VCaP (cell line): ENCODE measurements at regions not wholly inside any gene's neighbourhood (a gene's known extent, or its start where the extent isn't known, plus 50 kb on each side); places are given as distances from the start of the nearest gene placed in this dataset.

Experiments used
- H3K27ac ChIP-seq: fragments of 450-650 bp; 2 replicates; pipeline ENCODE4 v1.5.1; 2017
- TF ChIP-seq, protein P1 (sequence below): fragments of 450-650 bp; conservative IDR thresholded peaks from 2 replicates; pipeline ENCODE4 v1.5.1; 2017; ENCODE audit warnings: mild to moderate bottlenecking, moderate library complexity

DNA sequence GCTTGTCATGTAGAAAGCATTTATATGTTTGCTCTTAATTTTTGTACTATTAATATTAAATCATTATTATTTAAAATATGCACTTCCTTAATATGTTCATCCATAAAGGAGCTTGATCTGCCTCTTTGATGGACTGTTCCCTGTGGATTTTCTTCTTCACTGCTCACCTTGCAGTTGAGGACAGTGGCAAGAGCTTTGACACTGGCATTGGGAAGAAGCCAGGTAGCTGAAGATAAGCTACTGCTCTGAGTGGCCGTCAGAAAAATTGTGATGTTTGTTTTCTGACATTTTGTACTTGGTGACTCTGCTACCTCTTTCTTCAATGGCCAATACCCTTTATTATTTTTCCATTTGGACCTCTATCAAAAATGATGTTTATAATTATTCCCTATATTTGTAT is 349.4 kb upstream of the NOVA1 start:
- no peak overlapping the region for H3K27ac ChIP-seq
- TF ChIP-seq, protein P1, sequence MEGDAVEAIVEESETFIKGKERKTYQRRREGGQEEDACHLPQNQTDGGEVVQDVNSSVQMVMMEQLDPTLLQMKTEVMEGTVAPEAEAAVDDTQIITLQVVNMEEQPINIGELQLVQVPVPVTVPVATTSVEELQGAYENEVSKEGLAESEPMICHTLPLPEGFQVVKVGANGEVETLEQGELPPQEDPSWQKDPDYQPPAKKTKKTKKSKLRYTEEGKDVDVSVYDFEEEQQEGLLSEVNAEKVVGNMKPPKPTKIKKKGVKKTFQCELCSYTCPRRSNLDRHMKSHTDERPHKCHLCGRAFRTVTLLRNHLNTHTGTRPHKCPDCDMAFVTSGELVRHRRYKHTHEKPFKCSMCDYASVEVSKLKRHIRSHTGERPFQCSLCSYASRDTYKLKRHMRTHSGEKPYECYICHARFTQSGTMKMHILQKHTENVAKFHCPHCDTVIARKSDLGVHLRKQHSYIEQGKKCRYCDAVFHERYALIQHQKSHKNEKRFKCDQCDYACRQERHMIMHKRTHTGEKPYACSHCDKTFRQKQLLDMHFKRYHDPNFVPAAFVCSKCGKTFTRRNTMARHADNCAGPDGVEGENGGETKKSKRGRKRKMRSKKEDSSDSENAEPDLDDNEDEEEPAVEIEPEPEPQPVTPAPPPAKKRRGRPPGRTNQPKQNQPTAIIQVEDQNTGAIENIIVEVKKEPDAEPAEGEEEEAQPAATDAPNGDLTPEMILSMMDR: no peak

DNA sequence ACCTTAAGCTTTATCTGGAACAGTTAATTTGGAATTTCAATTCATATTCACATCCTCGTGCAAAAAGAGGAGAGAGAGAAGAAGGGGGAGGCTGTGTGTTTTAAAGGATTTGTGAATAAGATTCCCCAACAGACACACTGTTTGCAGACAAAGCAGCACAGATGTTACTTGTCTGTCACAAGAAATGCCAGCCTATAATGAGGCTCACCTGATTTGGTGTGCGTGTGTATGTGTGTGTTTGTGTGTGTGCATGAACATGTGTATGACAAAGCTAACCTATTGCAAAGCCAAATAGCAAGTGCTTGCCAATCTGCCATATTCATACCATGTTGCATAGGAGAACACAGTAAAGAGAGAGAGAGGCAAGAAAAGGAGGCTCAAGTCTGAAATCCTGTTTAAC is 361.6 kb upstream of the NOVA1 start:
- no peak overlapping the region for H3K27ac ChIP-seq
- TF ChIP-seq, protein P1: no peak

DNA sequence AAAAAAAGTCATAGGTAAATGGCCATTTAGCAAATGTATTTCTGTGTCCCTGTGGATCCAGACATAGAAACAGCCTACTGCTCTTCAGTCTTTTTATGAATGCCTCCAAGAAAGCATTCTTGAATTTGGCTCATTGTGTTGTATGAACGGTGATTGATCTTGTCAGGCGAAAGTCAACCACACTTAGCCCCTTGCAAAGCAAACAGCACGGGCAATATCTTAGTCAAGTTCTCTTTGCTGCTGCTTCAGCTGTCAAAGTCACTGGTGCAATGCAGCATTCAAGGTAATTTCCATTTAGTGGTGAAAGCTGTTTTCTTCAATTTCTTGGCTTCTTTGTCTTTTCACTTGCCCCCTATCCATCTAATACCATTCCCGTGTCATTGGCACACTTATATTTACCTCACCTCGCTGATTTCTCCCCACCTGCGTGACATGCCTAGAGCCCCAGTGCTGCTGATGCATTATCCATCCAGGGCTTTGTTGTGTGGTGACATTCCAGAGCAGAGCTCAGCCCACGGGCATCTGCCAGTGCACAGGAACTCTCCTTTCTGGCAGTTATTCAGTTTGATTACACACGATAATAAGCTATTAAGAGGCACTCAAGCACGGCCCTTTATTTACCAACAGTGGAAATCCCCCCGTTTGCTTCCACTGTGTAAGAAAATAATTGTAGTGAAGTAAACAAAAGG is 362.3 kb upstream of the NOVA1 start:
- TF ChIP-seq, protein P1: no peak
- no peak overlapping the region for H3K27ac ChIP-seq

DNA sequence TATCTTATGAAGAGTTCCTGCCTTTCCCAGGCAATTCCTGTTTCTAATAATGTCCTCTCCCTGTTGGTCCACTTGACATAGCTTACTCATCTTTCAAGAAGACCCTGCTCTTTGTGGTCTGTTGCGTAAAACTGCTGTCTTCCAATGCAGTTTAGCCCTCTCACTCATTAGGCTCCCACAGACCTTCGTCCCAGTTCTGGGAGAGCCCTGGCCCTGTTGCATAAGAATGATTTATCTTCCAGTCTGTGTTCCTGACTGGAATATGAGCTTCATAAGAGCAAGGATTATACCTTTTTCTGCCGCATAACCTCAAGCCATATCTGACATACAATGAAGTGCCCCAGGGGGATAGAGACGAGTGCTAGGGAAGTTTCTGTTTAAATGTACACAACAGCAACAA is 365.9 kb upstream of the NOVA1 start:
- TF ChIP-seq, protein P1: no peak
- no peak overlapping the region for H3K27ac ChIP-seq

DNA sequence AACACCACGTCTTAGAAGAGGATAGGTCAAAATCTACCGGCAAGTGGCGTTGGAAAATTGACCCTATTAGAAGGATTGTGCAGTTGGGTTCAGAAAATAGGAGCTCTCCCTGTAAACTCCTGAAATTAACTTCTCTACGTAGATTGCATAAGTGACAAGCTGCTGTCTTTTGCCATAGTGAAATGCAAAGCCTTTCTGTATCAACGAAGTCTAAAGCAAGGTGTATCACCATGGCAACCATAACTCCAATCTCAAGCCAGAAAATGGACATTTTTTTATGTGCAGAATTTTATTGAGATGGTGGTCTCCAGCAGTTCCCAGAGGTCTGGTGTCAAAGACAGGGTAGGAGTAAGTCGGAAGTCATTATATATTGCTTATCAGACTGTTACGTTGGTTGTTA is 367.7 kb upstream of the NOVA1 start:
- TF ChIP-seq, protein P1: no peak
- no peak overlapping the region for H3K27ac ChIP-seq

DNA sequence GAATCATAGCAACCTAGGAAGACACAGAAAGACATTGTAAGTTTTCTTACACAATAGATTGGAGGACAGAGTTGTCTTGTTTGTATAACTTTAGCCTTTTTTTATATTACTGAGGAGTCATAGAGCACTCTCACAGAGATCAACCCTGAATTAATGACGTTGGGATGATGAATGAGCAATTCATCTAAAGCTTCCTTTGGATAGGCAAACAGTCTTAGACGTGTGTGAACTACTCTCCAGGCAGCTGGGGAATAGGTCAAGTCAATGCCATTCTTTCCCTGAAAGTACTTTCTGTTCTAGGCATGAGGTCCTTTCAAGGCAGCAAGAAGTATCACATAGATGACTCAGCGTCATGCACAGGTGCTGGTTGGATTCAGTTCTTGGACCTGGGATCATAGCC is 369.1 kb upstream of the NOVA1 start:
- H3K27ac ChIP-seq: no peak overlapping the region
- TF ChIP-seq, protein P1: no peak

DNA sequence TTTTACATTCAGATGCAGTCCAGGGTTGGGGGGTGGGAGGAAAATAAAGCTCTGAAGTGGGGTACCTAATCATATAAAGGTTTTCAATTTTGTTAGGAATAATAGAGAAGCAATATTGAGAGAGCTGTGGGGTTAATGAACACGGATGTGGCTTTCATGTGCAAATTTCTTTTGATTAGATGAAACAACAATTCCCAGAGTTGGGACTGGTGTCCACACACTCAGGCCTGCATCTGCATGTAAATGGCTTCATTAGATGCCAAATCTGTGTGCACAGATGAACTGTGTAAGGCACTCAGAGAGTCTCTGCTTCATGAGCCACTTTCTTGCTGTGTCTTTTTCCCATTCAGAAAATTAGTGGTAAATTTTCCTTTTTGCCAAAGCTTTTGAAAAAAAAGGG is 377.1 kb upstream of the NOVA1 start:
- TF ChIP-seq, protein P1: no peak
- no peak overlapping the region for H3K27ac ChIP-seq
